GM21825 (cell line): ENCODE measurements at regions not wholly inside any gene's neighbourhood (a gene's known extent, or its start where the extent isn't known, plus 50 kb on each side); places are given as distances from the start of the nearest gene placed in this dataset.

ENCODE experiments used
- ATAC-seq: cut with Tn5 transposase; IDR thresholded peaks from one replicate; pipeline ENCODE4 v1.9.1; 2021; ENCODE audit warnings: mild to moderate bottlenecking, moderate library complexity; ENCODE audit not compliant: unreplicated experiment

GRCh38 chr6:170232186-170233002, 58.5 kb downstream of the DLL1 start:
- ATAC-seq = no peak

GRCh38 chr6:170231293-170232185, 59.3 kb downstream of the DLL1 start:
- ATAC-seq = no peak

GRCh38 chr6:170230520-170231292, 60.2 kb downstream of the DLL1 start:
- ATAC-seq = no peak

GRCh38 chr6:170229851-170230519, 60.9 kb downstream of the DLL1 start:
- ATAC-seq = no peak

GRCh38 chr6:170229396-170229795, 61.5 kb downstream of the DLL1 start:
- ATAC-seq = no peak

GRCh38 chr6:170228946-170229310, 62.0 kb downstream of the DLL1 start:
- no peak for ATAC-seq

- ATAC-seq = no peak
Measured at GRCh38 chr6:170227996-170228945, 62.6 kb downstream of the DLL1 start.

- ATAC-seq = no peak
Measured at GRCh38 chr6:170227521-170227983, 63.3 kb downstream of the DLL1 start.

GRCh38 chr6:170226647-170227046, 64.2 kb downstream of the DLL1 start:
- ATAC-seq = no peak

GRCh38 chr6:170225852-170226417, 64.9 kb downstream of the DLL1 start:
- ATAC-seq = no peak

- ATAC-seq = no peak
Measured at GRCh38 chr6:170224694-170225660, 65.9 kb downstream of the DLL1 start.

GRCh38 chr6:170223718-170224693, 66.9 kb downstream of the DLL1 start:
- ATAC-seq = no peak

- ATAC-seq = no peak
Measured at GRCh38 chr6:170222498-170223471, 68.1 kb downstream of the DLL1 start.

GRCh38 chr6:170221753-170222400, 69.0 kb downstream of the DLL1 start:
- no peak for ATAC-seq
